ENCODE measurements at regions not wholly inside any gene's neighbourhood (a gene's known extent, or its start where the extent isn't known, plus 50 kb on each side); places are given as distances from the start of the nearest gene placed in this dataset.

GRCh38 chr15:81851325-81851724 lies 194.5 kb downstream of the MEX3B start:
- FAIRE-seq (no peak), ATAC-seq (no peak), DNase-seq (no peak)
- TF ChIP-seq, protein P1, sequence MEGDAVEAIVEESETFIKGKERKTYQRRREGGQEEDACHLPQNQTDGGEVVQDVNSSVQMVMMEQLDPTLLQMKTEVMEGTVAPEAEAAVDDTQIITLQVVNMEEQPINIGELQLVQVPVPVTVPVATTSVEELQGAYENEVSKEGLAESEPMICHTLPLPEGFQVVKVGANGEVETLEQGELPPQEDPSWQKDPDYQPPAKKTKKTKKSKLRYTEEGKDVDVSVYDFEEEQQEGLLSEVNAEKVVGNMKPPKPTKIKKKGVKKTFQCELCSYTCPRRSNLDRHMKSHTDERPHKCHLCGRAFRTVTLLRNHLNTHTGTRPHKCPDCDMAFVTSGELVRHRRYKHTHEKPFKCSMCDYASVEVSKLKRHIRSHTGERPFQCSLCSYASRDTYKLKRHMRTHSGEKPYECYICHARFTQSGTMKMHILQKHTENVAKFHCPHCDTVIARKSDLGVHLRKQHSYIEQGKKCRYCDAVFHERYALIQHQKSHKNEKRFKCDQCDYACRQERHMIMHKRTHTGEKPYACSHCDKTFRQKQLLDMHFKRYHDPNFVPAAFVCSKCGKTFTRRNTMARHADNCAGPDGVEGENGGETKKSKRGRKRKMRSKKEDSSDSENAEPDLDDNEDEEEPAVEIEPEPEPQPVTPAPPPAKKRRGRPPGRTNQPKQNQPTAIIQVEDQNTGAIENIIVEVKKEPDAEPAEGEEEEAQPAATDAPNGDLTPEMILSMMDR (IDR thresholded peaks at IDR 0.05): no peak
- H3K36me3 ChIP-seq: no peaks in the 10 kb centered on the region
- H3K4me3 ChIP-seq: no peak overlapping the region
- 80 to 82% methylated on average over 10 of the region's 10 CpGs for WGBS, 2 donors
- no peaks in the 10 kb centered on the region for H3K9me3 ChIP-seq
- no peak overlapping the region for H3K27ac ChIP-seq
- H3K4me1 ChIP-seq: no peaks in the 10 kb centered on the region
- intact Hi-C loops (cut with DNase I): no loop called here
- H3K27me3 ChIP-seq: no peaks in the 10 kb centered on the region

GRCh38 chr15:81849289-81849688 lies 196.5 kb downstream of the MEX3B start:
- FAIRE-seq: no peak
- intact Hi-C loops (cut with DNase I): no loop called here
- Histone ChIP-seq H3K4me3 (no peak overlapping the region), H3K36me3 (no peaks in the 10 kb centered on the region), H3K27me3 (no peaks in the 10 kb centered on the region), H3K4me1 (no peaks in the 10 kb centered on the region), H3K9me3 (no peaks in the 10 kb centered on the region), H3K27ac (no peak overlapping the region)
- TF ChIP-seq, protein P1 (IDR thresholded peaks at IDR 0.05): no peak
- ATAC-seq: no peak
- DNase-seq: no peak
- WGBS, 2 donors: 73 to 76% methylated on average over 6 of the region's 6 CpGs

DNA sequence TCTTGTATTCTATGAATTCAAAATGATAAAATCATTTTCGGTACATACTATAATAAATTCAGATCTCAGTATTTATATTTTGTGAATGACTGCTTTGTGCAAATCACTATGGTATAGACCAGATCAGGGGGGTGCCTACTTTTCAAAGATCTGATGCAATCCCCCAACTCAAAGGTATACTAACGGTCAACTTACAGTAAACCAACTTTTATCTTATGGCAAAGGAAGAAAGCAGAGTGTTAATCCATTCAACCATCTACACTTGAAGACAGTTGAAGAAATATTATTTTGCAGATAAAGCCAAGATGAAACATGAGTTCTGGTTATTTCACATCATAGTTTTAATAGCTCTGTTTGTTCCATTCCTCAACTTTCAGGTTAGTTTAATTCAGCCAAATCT lies 197.1 kb downstream of the MEX3B start:
- intact Hi-C loops (cut with DNase I): no loop called here
- Histone ChIP-seq H3K36me3 (no peaks in the 10 kb centered on the region), H3K4me1 (no peaks in the 10 kb centered on the region), H3K4me3 (no peak overlapping the region), H3K27me3 (no peaks in the 10 kb centered on the region), H3K27ac (no peak overlapping the region), H3K9me3 (no peaks in the 10 kb centered on the region)
- ATAC-seq (no peak), FAIRE-seq (no peak), DNase-seq (no peak)
- TF ChIP-seq, protein P1 (IDR thresholded peaks at IDR 0.05): no peak
- 67 to 76% methylated on average over 2 of the region's 2 CpGs for WGBS, 2 donors

- no peak for ATAC-seq
- no peak overlapping the region for H3K27ac ChIP-seq
- FAIRE-seq: no peak
- intact Hi-C loops (cut with DNase I): no loop called here
- DNase-seq: no peak
- 80 to 88% methylated on average over 6 of the region's 6 CpGs for whole genome bisulfite sequencing, 2 donors
- H3K4me1 ChIP-seq: no peaks in the 10 kb centered on the region
- TF ChIP-seq, protein P1 (IDR thresholded peaks at IDR 0.05): no peak
- no peak overlapping the region for H3K4me3 ChIP-seq
- H3K36me3 ChIP-seq: no peaks in the 10 kb centered on the region
- no peaks in the 10 kb centered on the region for H3K27me3 ChIP-seq
- H3K9me3 ChIP-seq: no peaks in the 10 kb centered on the region
These were observed 201.9 kb downstream of the MEX3B start for GRCh38 chr15:81843757-81844407.

DNA sequence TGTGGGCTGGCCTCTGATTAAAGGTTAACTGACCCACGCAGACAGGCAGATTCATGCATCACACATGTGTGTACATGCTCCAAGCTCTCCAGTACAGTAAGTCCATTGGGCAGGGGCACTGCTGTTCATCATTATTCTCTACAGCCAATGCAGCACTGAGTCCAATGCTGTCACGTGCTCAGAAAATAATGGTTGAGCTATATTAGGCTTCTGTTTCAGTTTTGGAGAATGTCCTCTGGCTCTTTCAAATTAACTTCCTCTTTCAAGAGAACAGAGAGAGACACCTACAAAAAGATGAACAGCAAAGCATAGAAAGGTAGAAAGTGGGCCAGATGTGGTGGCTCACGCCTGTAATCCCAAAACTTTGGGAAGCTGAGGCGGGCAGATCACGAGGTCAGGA lies 202.6 kb downstream of the MEX3B start:
- intact Hi-C loops (cut with DNase I): no loop called here
- DNase-seq: no peak
- no peak overlapping the region for H3K4me3 ChIP-seq
- H3K36me3 ChIP-seq: no peaks in the 10 kb centered on the region
- no peaks in the 10 kb centered on the region for H3K4me1 ChIP-seq
- ATAC-seq: no peak
- WGBS, 2 donors: 84 to 88% methylated on average over 5 of the region's 5 CpGs
- TF ChIP-seq, protein P1 (IDR thresholded peaks at IDR 0.05): no peak
- H3K9me3 ChIP-seq: no peaks in the 10 kb centered on the region
- FAIRE-seq: no peak
- no peak overlapping the region for H3K27ac ChIP-seq
- no peaks in the 10 kb centered on the region for H3K27me3 ChIP-seq
